Urinary bladder (tissue), 3 donors: ENCODE measurements at regions not wholly inside any gene's neighbourhood (a gene's known extent, or its start where the extent isn't known, plus 50 kb on each side); places are given as distances from the start of the nearest gene placed in this dataset.

Source experiments
- DNase-seq: peaks from one replicate; pipeline ENCODE4 v3.0.0-alpha.2; 2015; ENCODE audit errors: extremely low spot score
- H3K27ac ChIP-seq: one replicate; pipeline ENCODE4 v1.5.1; 2013; ENCODE audit warnings: low read depth, mild to moderate bottlenecking, moderate library complexity
- H3K36me3 ChIP-seq: one replicate; pipeline ENCODE4 v1.6.1; 2013; ENCODE audit warnings: mild to moderate bottlenecking, moderate library complexity; ENCODE audit not compliant: insufficient read depth
- H3K4me1 ChIP-seq: one replicate; pipeline ENCODE4 v1.6.1; 2013; ENCODE audit warnings: mild to moderate bottlenecking, moderate library complexity; ENCODE audit not compliant: insufficient read depth
- H3K4me3 ChIP-seq: one replicate; pipeline ENCODE4 v1.5.1; 2013; ENCODE audit warnings: low read depth, low read length
- WGBS: extraction: QIAGEN DNeasy Blood & Tissue Kit; methylation state at CpG from one replicate; pipeline ENCODE4 v1.1.7; 2013; 5-methylcytosine and 5-hydroxymethylcytosine counted together
- donor health status: healthy with polysubstance abuse.
- donor health status: healthy.

DNA sequence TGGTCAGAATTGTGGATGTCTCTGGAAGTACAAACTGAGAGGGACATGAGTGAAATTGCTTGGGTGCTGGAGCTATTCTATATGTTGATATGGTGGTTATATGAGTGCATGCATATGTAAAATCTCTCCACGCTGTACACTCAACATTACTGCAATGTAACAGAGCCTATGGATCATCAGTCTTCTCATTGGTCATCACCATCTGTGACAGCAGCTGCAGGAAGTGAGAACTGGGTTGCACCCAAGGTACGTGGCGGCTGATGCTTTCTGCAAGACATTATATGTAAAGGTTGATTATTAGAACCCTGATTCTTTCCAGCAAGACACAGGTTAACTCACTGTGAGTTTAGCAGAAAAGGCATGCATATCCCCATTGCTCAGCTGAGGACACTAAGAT is 387.1 kb downstream of the OMA1 start:
- Histone ChIP-seq H3K27ac (no peak overlapping the region), H3K36me3 (no peaks in the 10 kb centered on the region), H3K4me3 (no peak overlapping the region), H3K4me1 (no peaks in the 10 kb centered on the region)
- WGBS, result 94% methylated on average over 3 of the region's 3 CpGs
- no peak for DNase-seq

DNA sequence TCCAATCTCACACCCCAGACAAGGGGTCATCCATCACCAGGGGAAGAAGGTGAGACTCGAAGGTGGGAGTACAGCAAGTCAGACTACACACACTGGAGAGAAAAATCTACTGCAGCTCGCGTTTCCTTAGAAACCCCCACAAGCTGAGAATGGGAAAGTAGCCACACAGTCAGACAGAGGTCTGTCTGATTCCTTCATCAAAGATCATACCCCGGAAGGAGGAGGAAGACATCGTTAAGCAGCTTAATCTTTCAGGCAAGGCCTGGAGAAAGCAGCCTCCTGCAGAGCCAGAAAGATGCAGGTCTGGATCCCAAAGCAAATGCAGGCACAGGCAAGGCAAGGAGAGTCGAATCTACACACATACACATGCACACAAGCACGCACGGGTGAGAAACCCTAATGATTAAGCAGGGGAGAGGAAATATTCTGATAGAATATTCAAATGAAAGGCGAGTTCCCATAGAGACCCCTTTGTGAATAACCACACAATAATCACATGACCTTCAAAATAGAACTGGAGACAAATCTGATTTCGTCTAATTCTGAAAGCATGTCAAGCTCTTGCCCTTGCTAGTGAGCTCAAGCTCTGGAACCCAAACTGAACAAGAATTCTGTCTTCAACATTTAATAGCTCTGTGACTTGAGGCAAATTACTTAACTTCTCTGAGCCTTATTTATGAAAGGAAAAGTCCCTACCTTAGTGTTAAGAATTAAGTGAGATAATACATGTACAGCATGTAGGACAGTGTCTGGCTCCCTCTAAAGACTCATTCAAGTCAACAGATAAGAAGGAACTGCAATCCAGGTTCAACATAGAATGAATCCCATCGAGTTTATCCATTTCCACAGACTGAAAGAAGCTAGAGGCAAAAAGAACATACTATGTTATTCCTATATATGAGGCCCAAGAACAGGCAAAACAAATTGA is 387.8 kb downstream of the OMA1 start:
- no peak for DNase-seq
- H3K4me3 ChIP-seq, result no peak overlapping the region
- H3K27ac ChIP-seq, result no peak overlapping the region
- H3K4me1 ChIP-seq, result no peaks in the 10 kb centered on the region
- 62% methylated on average over 11 of the region's 11 CpGs for WGBS
- H3K36me3 ChIP-seq, result no peaks in the 10 kb centered on the region

GRCh38 chr1:58158016-58158415 is 388.5 kb downstream of the OMA1 start:
- Histone ChIP-seq H3K36me3 (no peaks in the 10 kb centered on the region), H3K4me3 (no peak overlapping the region), H3K4me1 (no peaks in the 10 kb centered on the region), H3K27ac (no peak overlapping the region)
- no peak for DNase-seq

DNA sequence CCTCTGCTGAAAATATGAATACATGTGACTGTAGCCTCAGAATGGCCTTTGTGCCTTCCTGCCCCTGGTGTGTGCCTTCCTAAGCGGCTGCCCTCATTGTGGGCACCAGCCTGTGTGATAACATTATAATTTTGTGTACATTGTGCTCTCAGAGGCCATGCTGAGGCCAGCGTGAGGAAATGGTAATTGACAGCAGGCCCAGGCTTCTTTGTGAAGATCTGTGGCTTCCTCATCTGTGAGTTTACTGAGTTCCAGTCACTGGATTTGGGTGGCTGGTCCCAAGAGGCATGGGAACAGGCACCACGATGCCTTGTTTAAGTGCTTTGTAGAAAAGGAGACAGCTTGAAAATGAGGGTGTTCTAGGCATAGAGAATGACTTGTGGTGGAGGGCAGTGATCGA is 389.3 kb downstream of the OMA1 start:
- no peaks in the 10 kb centered on the region for H3K4me1 ChIP-seq
- WGBS, result 75% methylated on average over 4 of the region's 4 CpGs

DNA sequence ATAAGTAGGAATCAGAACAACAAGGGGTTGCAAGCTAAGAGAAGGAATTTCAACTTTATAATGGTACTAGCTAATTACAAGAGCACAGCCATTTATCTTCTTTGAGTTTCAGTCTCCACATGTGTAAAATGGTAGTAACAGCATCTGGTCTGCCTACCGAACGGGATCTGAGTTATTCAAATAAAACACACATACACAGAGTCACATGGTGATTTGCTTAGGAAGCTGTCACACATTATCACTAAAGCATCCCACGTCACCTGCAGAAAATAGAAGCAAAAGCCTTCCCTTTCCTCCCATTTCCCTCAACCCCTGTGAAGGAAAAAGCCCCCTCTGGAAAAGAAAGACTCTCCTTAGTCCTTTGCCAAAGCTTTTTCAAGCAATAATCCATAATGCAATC is 389.7 kb downstream of the OMA1 start:
- Histone ChIP-seq H3K27ac (no peak overlapping the region), H3K4me3 (no peak overlapping the region), H3K36me3 (no peaks in the 10 kb centered on the region), H3K4me1 (no peaks in the 10 kb centered on the region)
- no peak for DNase-seq
- 76% methylated on average over 3 of the region's 3 CpGs for WGBS

More for the DNA sequence above, 389.3 kb downstream of the OMA1 start:
- Histone ChIP-seq H3K4me3 (no peak overlapping the region), H3K27ac (no peak overlapping the region), H3K36me3 (no peaks in the 10 kb centered on the region)
- DNase-seq, result no peak

- no peak for DNase-seq
- Histone ChIP-seq H3K4me1 (no peaks in the 10 kb centered on the region), H3K4me3 (no peak overlapping the region), H3K36me3 (no peaks in the 10 kb centered on the region), H3K27ac (no peak overlapping the region)
- 98% methylated on average over 1 of the region's 1 CpG for WGBS
Observed at GRCh38 chr1:58156124-58156468, 390.4 kb downstream of the OMA1 start.

GRCh38 chr1:58155418-58156123 is 391.0 kb downstream of the OMA1 start:
- DNase-seq, result no peak
- H3K4me3 ChIP-seq, result no peak overlapping the region
- WGBS, result 66% methylated on average over 7 of the region's 7 CpGs
- no peaks in the 10 kb centered on the region for H3K36me3 ChIP-seq
- H3K4me1 ChIP-seq, result no peaks in the 10 kb centered on the region
- H3K27ac ChIP-seq, result no peak overlapping the region

GRCh38 chr1:58154256-58154655 is 392.3 kb downstream of the OMA1 start:
- 89% methylated on average over 2 of the region's 2 CpGs for WGBS
- DNase-seq, result no peak
- H3K36me3 ChIP-seq, result no peaks in the 10 kb centered on the region
- H3K27ac ChIP-seq, result no peak overlapping the region
- H3K4me1 ChIP-seq, result no peaks in the 10 kb centered on the region
- no peak overlapping the region for H3K4me3 ChIP-seq

DNA sequence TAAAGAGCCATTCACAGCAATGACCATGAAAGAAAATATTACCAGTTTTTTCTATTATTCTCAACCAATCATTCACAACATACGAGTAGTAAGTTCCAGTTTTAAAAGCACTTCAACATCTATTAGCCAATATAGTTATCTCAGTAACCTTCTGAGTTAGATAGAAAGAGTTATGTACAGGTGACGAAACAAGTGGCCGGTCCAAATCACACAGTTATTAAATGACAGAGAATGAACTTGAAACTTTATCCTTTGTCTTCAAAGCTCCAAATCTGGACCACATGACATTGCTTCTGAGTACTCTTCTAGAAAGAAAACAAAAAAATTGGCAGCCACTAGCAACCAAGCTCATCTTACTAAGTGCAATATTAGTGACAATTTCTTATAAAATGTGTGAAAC is 393.8 kb downstream of the OMA1 start:
- no peak for DNase-seq
- no peaks in the 10 kb centered on the region for H3K36me3 ChIP-seq
- 86% methylated on average over 3 of the region's 3 CpGs for WGBS
- no peak overlapping the region for H3K27ac ChIP-seq
- H3K4me1 ChIP-seq, result no peaks in the 10 kb centered on the region
- H3K4me3 ChIP-seq, result no peak overlapping the region

- H3K4me1 ChIP-seq, result no peaks in the 10 kb centered on the region
- DNase-seq, result no peak
- no peak overlapping the region for H3K4me3 ChIP-seq
- 66% methylated on average over 6 of the region's 6 CpGs for WGBS
- no peaks in the 10 kb centered on the region for H3K36me3 ChIP-seq
- H3K27ac ChIP-seq, result no peak overlapping the region
Observed at GRCh38 chr1:58149271-58149812, 397.2 kb downstream of the OMA1 start.

- Histone ChIP-seq H3K36me3 (no peaks in the 10 kb centered on the region), H3K4me3 (no peak overlapping the region), H3K4me1 (no peaks in the 10 kb centered on the region), H3K27ac (no peak overlapping the region)
- 88% methylated on average over 5 of the region's 5 CpGs for WGBS
- no peak for DNase-seq
Observed at GRCh38 chr1:58144698-58145270, 401.7 kb downstream of the OMA1 start.

- WGBS, result 41% methylated on average over 4 of the region's 4 CpGs
Observed at GRCh38 chr1:58143972-58144697, 402.4 kb downstream of the OMA1 start.

DNA sequence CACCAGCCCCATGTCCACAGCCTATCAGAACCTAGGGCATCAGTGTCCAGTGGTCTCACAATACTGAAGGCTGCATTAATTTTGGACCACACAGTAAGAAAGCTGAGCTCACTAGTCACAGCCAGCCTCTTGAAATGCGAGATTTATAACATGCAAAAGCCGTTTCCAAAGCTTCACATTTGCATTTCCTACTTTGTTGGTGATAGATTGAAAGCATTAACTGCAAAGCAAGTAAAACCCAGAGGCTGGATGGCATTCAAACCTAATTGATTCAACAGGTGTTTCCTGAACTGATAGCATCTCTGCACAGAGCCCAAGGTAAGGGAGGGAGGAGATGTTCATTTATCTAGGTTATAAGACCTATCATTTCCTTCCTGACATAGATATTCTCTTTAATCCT is 410.1 kb downstream of the OMA1 start:
- DNase-seq, result no peak
- H3K36me3 ChIP-seq, result no peaks in the 10 kb centered on the region
- no peak overlapping the region for H3K27ac ChIP-seq
- 30% methylated on average over 2 of the region's 2 CpGs for WGBS
- H3K4me3 ChIP-seq, result no peak overlapping the region
- no peaks in the 10 kb centered on the region for H3K4me1 ChIP-seq

More at GRCh38 chr1:58143972-58144697, 402.4 kb downstream of the OMA1 start:
- DNase-seq, result peak; percentile 37
- H3K27ac ChIP-seq, result no peak overlapping the region
- H3K4me1 ChIP-seq, result no peaks in the 10 kb centered on the region
- no peak overlapping the region for H3K4me3 ChIP-seq
- no peaks in the 10 kb centered on the region for H3K36me3 ChIP-seq
